GM12892 (cell line): ENCODE measurements at regions not wholly inside any gene's neighbourhood (a gene's known extent, or its start where the extent isn't known, plus 50 kb on each side); places are given as distances from the start of the nearest gene placed in this dataset.
"Not testable (repeated sequence)": the region's sequence is repeated elsewhere in the genome, so short reads cannot be mapped to it uniquely, and the experiment has no call there.

Experiments used
- DNase-seq: peaks from one replicate; pipeline ENCODE4 v3.0.0; 2011; ENCODE audit not compliant: insufficient read length
- FAIRE-seq: peaks from 2 replicates; lab custom pipeline; 2011; peaks lifted over from hg19 to GRCh38; lab: Jason Lieb, UNC

- peak; percentile 79 for FAIRE-seq
- not testable (repeated sequence) for DNase-seq
These were observed 77.8 kb downstream of the LIMS3 start for GRCh38 chr2:109976319-109976718.

DNA sequence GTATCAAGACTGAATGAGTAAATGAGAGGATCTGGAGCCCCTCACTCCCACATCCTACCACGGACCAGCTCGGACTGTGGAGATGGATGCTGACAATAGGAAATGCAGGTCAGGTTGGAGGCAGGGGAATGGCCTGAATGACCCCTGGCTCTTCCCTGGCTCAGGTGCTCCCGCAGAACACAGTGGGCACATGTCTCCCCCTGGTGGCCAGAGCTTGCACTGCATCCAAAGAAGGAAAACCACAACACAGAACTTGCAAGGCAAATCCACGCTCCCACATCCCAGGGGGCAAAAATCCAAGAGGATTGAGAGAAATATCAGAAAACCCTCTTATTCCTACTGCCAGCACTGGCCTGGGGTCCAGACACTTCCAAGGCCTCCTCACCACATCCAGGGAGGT lies 82.3 kb downstream of the LIMS3 start:
- peak; percentile 88 for FAIRE-seq
- DNase-seq: not testable (repeated sequence)

DNA sequence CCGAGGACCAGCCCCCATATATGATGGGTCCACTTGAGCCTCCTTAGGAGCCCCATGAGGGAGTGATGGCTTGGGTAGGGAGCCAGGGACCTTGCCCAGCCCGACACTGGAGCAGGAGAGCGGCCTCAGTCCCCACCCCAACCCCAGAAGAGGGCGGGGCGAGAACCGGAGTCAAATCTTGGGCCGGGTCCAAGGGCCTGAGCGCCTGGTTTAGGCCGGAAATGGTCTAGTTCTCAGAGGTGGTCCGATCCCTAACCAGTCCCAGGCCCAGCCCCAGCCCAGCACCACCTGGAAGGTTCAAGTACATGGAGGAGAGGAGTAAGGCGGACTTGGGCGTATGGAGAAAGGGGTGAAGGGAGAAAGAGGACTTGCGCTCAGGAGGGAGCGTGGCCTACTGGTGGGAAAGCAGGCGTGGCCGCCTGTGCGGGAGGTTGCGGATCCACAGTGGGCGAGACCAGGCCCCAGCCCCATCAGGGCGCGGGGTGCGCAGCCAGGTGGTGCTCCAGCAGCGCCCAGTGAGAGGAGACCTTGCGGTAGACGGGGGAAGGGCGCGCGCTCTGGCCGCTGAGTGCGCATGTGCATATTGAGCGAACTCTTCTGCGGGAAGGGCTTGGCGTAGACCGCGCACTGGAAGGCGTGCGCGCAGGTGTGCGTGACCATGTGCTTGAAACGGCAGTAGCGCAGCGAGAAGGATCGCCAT lies 88.1 kb downstream of the LIMS3 start:
- not testable (repeated sequence) for DNase-seq
- FAIRE-seq: peak; percentile 70

DNA sequence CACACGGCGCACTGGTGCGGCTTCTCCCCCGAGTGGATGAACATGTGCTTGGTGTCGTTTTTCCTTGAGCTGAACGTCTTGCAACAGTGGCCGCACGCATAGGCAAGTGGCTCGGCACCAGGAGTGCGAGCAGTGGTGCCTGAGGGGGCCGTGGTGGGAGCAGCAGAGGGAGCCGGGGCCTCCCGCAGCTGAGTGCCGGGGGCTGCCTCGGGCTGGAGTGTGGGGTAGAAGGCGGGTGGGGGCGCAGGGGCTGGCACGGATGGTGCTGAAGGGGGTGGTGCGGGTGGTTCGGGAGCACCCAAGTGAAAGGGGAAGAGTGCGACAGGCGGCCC lies 88.6 kb downstream of the LIMS3 start:
- not testable (repeated sequence) for FAIRE-seq, DNase-seq

DNA sequence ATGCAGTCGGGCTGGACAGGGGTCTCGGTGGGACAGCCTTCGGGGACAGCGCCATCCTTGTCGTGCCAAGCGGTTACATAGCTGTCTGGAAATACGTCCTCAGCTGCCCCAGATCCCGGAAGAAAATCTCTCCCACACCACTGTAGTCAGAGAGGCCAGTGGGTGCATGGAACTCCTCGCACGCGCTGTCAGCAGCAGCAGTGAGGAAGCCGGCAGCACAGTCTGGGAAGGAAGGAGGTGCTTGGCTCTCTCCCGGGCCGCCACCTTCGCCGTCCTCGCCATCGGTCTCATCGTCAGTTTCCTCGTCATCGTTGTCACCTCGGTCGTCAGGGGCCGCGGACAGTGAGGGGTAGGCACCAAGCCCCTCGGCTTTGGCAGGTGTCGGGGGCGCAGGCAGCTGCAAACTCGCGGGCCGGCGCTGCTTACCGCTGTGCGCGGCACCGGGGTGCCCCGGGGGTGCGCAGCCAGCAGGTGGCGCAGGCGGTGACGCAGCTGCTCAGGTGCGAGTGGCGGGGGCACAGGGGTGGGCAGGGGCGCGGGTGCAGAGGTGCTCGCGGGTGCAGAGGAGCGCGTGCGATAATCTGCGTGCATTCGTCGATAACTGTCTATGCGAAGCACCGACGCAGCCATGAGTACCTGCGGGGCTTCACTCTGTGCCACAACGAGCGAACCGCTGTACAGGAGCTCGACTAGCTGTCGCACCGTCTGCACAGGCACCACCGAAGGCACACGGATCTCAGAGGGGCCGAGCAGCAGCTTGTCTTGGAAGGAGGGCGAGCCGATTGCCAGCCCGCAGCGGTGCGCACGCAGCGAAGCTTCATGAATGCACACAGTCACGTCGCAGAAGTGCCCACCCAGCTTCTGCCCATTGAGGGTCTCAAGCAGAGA lies 89.2 kb downstream of the LIMS3 start:
- FAIRE-seq: peak; percentile 92

GRCh38 chr2:109999395-109999794 lies 100.9 kb downstream of the LIMS3 start:
- not testable (repeated sequence) for FAIRE-seq, DNase-seq

More for the DNA sequence above, 89.2 kb downstream of the LIMS3 start:
- DNase-seq: not testable (repeated sequence)

DNA sequence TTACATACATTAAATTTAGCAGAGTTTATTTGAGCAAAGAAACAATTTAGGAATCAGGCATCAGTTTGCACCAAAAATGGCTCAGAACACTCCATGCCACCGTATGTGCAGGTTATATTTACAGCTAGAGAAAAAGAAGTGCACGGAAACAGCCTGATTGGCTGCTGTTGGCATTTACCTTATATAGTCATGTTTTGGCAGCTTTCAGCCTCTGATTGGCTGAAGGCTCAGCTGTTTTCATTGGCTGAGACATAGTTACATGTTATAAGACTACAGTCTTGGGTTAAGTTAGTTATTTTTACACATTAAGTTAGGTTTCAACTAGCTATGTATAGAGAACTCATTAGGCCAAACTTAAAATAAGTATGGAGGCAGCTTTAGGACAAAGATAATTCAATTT lies 104.0 kb downstream of the LIMS3 start:
- not testable (repeated sequence) for DNase-seq, FAIRE-seq

DNA sequence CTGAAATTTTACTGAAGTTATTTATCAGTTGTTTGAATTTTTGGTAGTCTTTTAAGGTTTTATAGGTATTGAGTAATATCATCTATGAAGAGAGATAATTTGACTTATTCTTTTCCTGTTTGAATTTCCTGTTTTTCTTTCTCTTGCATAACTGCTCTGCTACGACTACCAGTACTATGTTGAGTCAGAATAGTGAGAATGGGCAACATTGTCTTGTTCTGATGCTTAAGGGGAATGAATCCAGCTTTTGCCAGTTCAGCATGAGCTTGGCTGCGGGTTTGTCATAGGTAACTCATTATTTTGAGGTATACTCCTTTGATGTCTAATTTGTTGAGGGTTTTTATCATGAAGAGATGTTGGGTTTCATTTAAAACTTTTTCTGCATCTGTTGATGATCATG lies 102.2 kb downstream of the MALL start:
- not testable (repeated sequence) for FAIRE-seq, DNase-seq

GRCh38 chr2:110016381-110017092 lies 99.1 kb downstream of the MALL start:
- not testable (repeated sequence) for FAIRE-seq, DNase-seq

DNA sequence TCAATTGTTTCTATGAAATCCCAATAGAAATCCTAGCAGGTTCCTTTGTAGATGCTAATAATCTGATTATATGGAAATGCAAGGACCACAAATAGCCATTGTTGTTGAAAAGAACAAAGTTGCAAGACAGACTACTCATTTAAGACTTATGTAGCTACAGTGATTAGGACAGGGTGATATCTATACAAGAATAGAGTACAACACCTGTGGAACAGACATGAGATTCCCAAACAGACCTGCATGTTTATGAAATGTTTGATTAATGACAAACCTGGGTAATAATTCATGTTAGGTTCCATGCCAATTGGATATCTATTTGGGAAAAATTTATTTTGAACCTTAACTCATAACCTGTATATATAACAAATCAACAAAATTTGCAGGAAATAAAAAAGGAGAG lies 95.4 kb downstream of the MALL start:
- DNase-seq, FAIRE-seq: not testable (repeated sequence)

DNA sequence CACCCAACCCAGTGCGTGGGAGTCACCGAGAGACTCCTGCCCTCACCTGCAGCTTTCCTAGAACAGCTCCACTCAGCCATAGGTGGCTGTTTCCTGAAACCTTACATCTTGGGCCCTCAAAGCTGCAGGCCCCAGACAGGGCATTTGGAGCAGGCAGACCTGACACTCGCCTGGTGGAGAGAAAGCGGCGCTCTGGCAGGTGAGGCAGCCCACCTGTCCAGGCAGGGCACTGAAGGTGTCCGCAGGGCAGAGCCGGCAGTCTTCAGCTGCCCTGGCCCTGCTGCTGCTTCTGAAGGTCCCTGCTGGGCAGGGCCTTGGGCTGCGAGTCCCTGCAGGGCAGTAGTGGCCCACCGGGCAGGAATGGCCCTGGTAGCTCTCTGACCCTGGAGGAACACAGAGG lies 93.3 kb downstream of the MALL start:
- not testable (repeated sequence) for FAIRE-seq, DNase-seq

GRCh38 chr2:110026126-110026785 lies 89.4 kb downstream of the MALL start:
- not testable (repeated sequence) for FAIRE-seq, DNase-seq

GRCh38 chr2:110028411-110028810 lies 87.2 kb downstream of the MALL start:
- not testable (repeated sequence) for DNase-seq

DNA sequence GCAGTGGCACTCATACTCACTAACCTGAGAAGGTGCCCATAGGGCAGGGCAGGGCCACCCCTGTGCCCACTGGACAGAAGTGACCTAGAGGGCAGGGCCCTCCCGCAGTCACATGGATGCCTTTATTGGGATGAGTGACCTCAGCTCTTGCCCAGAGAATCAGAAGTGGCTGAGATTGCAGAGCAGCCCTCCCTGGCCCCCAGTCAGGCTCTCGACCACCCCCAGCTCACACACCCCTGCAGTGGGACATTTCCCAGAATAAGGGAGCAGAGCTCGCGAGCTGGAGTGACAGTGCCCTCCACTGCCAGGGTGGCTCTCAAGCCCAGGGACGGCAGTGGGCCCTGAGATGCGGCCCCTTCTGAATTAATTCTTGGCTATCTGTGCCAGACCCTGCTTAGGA lies 84.7 kb downstream of the MALL start:
- not testable (repeated sequence) for FAIRE-seq, DNase-seq

More at GRCh38 chr2:110028411-110028810, 87.2 kb downstream of the MALL start:
- FAIRE-seq: peak; percentile 21

GRCh38 chr2:110031722-110032327 lies 83.8 kb downstream of the MALL start:
- DNase-seq: not testable (repeated sequence)
- peak; percentile 86 for FAIRE-seq
